ENCODE measurements at regions not wholly inside any gene's neighbourhood (a gene's known extent, or its start where the extent isn't known, plus 50 kb on each side); places are given as distances from the start of the nearest gene placed in this dataset.

DNA sequence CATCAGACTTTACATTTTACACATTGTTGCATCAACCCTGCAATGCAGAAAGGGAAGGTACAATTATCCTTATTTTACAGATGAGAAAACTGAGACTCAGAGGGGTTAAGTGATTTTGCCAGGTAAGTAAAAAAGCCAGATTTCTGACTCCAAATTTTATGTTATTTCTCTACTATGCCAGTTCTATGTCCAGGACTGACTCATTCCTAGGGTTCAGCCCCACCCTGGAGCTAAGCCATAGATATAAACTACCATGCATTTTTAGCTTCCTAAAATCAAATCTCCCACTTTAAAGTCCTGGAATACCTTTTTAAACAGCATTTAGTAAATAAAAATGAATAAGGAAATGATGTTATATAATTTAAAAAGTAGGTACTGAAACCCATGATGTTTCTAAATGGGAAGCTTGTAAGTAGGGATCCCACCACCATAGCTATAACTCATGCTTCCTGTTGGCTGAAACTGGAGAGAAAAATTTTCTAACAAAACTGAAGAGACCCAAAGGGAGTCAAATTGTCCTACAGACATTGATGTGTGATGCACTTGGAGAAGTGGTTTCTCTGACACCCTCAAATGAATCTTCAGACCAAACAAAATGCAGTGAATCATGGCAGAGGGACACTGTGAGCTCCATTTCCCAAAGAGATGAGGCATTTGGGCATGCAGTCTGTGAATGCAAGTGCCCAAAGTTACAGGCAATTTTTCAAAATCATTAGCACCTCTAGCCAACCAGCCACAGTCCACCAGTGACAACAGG lies 301.7 kb upstream of the UMPS start:
- H3K27me3 ChIP-seq, result peaks cover 10% of the 10 kb centered on the region
- no peaks in the 10 kb centered on the region for H3K36me3 ChIP-seq
- H3K4me3 ChIP-seq, result no peak overlapping the region
- H3K9me3 ChIP-seq, result no peaks in the 10 kb centered on the region
- DNase-seq, result no peak

DNA sequence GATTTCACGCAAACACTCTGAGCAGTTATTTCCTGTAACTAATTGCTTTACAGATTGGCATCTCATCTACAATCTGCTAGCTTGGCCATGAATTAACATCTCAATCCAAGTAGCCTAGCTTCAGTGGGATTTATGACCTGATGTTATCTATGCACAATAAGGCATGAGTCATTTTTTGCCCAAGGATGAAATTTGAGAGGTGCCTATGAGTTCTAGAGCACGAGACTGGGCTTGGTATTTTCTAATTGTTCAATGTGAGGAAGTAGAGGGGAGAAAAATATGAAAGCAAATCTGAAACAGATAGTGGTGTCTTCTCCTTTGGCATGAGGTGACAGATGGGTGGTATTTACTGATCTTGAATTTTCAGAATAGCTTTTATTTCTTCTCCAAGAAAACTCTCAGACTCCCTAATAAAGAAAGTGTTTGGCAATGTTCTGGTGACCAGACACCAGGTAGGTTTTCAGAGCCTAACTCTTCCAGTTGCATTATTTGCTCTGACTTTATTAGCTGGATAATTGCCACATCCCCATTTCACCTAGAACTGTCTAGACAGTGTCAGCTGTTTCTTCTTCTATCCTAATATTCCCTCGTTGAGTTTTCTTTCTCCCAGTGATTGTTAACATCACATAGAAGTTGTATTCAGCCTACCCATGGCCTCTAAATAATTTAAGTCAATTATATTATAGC lies 301.0 kb upstream of the UMPS start:
- H3K9me3 ChIP-seq, result no peaks in the 10 kb centered on the region
- H3K36me3 ChIP-seq, result no peaks in the 10 kb centered on the region
- H3K27me3 ChIP-seq, result peaks cover 10% of the 10 kb centered on the region
- DNase-seq, result no peak
- no peak overlapping the region for H3K4me3 ChIP-seq

DNA sequence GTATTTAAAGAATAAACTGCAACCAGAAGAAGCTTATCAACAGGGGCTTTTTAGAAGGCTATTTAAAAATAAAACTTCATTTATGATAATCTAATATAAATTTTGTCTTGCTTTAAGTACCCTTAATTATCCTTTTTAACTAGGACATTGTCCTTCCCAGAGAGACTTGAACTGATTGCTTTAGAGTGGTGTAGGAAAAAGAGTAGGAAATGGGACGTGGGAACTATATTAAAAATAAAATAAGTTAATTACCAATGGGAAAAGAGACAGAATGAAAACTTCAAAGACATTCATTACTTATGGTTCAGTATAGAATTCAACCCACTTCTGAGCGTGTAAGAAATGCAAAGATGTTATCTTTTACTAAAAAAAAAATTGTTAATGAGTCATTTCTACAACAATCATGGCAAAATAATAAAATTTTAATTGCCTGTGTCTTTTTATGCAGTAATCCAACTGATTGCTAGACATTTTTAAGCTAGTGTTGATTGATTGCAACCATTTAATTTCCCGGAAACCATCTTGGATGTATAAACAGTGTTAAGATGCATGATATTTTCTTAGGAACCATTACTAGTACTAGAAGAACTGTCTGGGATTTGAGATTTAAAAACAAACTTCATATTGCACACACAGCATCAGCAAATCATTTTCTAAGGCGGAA lies 298.8 kb upstream of the UMPS start:
- Histone ChIP-seq H3K4me3 (no peak overlapping the region), H3K27me3 (peaks cover 8% of the 10 kb centered on the region), H3K36me3 (no peaks in the 10 kb centered on the region), H3K9me3 (no peaks in the 10 kb centered on the region)
- DNase-seq, result no peak

DNA sequence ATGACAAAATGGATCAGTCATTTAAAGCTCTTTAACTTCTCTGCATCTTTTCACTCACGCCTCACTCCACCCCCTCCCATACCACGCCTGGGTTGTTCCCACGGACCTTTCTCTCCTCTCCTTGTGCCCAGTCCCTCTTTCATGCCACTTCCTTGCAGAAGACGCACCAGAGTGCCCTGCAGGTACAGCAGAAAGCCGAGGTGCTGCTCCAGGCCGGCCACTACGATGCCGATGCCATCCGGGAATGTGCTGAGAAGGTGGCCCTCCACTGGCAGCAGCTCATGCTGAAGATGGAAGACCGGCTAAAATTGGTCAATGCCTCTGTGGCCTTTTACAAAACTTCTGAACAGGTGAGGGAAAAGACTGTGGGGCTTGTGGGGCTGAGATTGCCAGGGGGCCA lies 296.1 kb upstream of the UMPS start:
- H3K27me3 ChIP-seq, result 0 out of 2 replicates have a peak, but pooled peaks cover 3% of the 10 kb centered on the region
- no peak overlapping the region for H3K4me3 ChIP-seq
- H3K36me3 ChIP-seq, result no peaks in the 10 kb centered on the region
- no peak for DNase-seq
- H3K9me3 ChIP-seq, result no peaks in the 10 kb centered on the region

DNA sequence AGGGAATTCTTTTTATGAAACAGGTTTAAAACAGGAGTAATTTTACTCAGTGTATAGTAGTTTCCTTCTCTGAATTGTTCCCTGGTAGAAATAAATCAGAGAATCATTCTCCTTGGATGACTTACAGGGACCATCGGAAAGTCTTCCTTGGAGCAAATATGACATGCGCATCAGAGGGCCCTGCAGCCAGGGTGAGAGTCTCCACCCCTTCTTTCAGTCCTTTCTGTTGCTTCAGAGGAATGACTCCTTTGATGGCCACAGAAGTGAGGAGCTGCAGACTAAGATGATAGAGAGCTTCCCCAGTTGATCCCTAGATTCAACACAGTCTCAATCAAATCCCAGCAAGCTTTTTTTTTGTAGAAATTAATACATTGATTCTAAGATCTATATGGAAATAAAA lies 294.8 kb upstream of the UMPS start:
- no peaks in the 10 kb centered on the region for H3K36me3 ChIP-seq
- DNase-seq, result no peak

DNA sequence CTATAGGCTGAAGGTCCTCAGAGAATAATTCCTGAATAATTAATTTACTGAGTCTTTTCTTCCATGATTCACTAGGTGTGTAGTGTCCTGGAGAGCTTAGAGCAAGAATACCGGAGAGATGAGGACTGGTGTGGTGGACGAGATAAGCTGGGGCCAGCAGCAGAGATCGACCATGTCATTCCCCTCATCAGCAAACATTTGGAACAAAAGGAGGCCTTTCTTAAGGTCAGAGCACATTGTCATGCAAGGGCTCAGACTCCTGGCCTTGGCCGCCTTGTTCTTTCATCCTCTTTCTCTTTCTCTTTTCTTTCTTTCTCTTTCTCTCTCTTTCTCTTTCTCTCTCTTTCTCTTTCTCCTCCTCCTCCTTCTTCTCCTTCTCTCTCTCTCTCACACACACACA lies 291.4 kb upstream of the UMPS start:
- peaks cover 11% of the 10 kb centered on the region for H3K27me3 ChIP-seq
- DNase-seq, result no peak
- H3K4me3 ChIP-seq, result no peak overlapping the region
- no peaks in the 10 kb centered on the region for H3K9me3 ChIP-seq
- H3K36me3 ChIP-seq, result no peaks in the 10 kb centered on the region

More for the DNA sequence above, 294.8 kb upstream of the UMPS start:
- Histone ChIP-seq H3K9me3 (no peaks in the 10 kb centered on the region), H3K27me3 (0 out of 2 replicates have a peak, but pooled peaks cover 3% of the 10 kb centered on the region), H3K4me3 (no peak overlapping the region)

DNA sequence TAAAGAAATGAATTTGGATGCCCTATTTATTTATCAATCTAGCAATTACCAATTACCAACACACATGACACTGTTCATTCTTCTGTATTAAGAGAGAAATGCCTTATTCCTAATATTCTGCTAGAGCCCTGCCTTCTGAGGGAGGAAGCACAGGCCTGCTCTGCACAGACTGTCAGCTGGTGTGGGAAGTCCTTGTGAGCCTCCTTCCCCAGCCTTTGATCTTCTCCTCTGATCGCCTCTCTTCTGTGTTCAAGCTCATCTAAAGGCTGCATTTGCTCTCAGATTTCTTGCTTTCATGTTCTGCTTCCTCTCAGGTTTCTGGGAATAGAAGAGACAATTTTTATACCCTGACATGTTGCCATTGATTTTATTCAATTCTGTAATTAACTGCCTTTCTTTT lies 290.6 kb upstream of the UMPS start:
- peaks cover 11% of the 10 kb centered on the region for H3K27me3 ChIP-seq
- no peak for DNase-seq
- no peaks in the 10 kb centered on the region for H3K36me3 ChIP-seq
- no peaks in the 10 kb centered on the region for H3K9me3 ChIP-seq
- H3K4me3 ChIP-seq, result no peak overlapping the region

DNA sequence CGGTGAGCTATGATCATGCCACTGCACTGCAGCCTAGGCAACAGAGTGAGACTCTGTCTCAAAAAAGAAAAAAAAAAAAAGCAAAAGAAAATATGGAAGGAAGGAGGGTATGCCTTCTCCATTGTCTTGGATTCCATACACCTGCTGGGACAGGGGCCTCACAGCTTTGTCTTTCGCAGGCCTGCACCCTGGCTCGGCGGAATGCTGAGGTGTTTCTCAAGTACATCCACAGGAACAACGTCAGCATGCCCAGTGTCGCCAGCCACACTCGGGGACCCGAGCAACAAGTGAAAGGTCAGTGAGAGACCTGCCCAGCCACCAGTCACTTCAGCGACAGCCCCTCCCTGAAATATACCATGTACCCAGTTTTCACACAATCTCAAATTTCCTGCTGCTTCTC lies 288.5 kb upstream of the UMPS start:
- H3K4me3 ChIP-seq, result no peak overlapping the region
- H3K9me3 ChIP-seq, result no peaks in the 10 kb centered on the region
- no peak for DNase-seq
- peaks cover 16% of the 10 kb centered on the region for H3K27me3 ChIP-seq
- no peaks in the 10 kb centered on the region for H3K36me3 ChIP-seq

DNA sequence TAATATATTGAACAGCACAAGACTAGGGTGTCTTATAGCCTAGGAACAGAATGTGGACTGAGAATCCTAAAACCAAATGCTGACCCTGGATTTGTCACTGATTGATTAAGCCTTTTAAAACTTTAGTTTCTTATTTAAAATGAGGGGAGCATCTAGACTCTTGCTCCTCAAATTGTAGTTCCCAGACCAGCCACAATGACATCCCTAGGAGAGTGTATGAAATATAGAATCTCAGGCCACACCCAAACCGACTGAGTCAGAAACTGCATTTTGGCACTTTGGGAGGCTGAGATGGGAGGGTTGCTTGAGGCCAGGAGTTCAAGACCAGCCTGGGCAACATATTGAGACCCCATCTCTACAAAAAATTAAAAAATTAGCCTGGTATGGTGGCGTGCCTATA lies 287.8 kb upstream of the UMPS start:
- DNase-seq, result no peak
- Histone ChIP-seq H3K9me3 (no peaks in the 10 kb centered on the region), H3K36me3 (no peaks in the 10 kb centered on the region), H3K27me3 (peaks cover 16% of the 10 kb centered on the region), H3K4me3 (no peak overlapping the region)

DNA sequence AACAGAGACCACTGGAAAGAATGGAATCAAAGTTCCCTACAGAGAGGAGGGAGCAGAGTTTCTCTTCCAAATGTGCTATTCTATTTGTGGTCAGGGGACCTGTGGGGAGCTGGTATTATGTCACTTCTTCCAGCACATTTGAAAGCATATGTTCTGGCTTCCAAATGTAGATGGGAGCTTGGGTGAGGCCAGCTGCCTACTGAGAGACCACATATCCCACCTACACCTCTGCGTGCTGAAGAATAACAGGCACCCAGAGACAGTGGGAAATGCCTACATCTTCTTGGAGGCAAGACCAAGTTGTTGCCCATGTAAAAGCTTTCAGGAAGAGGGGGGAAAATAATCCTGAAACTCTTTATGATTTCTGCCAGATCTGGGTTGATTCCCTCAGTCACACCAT lies 286.8 kb upstream of the UMPS start:
- Histone ChIP-seq H3K9me3 (no peaks in the 10 kb centered on the region), H3K36me3 (no peaks in the 10 kb centered on the region), H3K4me3 (no peak overlapping the region), H3K27me3 (peaks cover 16% of the 10 kb centered on the region)
- no peak for DNase-seq

DNA sequence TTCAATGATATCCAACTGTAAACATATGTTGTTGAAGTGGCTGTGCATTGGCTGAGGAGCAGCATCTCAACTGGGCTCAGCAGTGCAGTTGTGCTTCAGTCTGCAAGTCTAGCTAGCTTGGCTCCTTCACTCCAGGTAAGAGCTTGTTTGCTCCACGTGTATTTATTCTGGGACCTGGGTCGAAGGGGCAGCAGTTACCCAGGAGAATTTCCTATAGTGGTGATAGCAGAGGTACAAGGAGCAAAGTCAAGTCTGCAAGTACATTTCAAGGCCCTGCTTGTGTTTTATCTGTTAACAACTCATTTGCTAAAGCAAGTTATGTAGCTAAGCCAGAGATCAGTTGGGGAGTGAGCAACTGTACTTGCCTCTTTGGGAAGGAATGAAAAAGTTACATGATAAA lies 286.2 kb upstream of the UMPS start:
- Histone ChIP-seq H3K4me3 (no peak overlapping the region), H3K27me3 (peaks cover 22% of the 10 kb centered on the region), H3K36me3 (no peaks in the 10 kb centered on the region), H3K9me3 (no peaks in the 10 kb centered on the region)
- DNase-seq, result no peak

DNA sequence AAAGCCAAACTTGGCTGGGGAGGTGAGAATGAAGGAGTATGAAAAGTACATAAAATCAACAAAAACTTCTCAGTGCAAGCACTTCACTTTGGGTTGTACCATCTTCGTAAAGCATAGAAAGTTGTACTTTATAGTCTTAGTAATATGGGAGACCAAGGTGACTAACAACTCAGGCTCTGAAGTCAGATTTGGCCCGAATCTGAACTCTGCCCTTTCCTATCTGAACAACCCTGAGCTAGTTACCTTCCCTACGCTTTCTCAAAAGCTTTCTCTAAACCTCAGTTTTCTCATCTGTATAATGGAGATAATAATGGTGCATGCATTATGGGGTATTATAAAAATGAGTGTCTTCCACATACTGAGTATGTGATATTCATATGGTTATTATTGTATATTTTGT lies 285.4 kb upstream of the UMPS start:
- no peaks in the 10 kb centered on the region for H3K9me3 ChIP-seq
- DNase-seq, result no peak
- H3K27me3 ChIP-seq, result peaks cover 26% of the 10 kb centered on the region
- H3K36me3 ChIP-seq, result no peaks in the 10 kb centered on the region
- no peak overlapping the region for H3K4me3 ChIP-seq

DNA sequence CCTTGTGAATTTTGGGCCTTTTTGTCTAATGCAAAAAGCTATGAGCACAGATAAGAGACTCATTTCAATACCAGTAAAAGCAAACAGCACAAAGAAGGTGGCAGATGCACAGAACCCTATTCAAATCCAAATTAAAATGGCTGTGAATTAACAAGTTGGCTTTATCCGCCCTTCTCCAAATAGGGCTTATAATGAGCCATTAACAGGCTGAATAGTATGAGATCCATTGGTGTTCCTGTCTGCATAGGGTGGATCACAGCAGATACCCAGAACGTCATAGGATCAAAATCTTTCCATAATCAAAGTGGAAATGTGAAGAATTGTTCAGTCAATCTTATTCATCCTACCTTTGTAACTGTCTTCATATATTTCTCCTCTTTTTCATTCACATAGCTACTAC lies 282.4 kb upstream of the UMPS start:
- H3K36me3 ChIP-seq, result no peaks in the 10 kb centered on the region
- no peaks in the 10 kb centered on the region for H3K9me3 ChIP-seq
- H3K27me3 ChIP-seq, result peaks cover 23% of the 10 kb centered on the region
- DNase-seq, result no peak
- H3K4me3 ChIP-seq, result no peak overlapping the region

DNA sequence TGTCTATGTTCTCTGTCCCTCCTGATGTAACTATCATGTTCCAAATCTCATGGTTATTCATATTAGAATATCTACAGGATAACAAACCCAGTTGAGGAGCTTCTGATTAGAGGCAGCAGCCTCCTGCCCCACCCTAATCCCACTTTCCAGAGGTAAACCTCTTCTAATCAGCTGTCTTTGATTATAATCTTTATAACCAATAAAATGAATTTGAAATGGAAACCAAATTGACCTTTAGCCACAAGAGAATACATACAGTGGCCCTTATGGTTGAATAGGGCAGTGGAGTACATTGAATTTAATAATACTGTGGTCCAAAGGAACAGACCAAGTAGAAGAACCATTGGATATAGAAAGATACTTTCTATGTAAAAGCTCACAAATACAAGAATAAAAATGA lies 281.3 kb upstream of the UMPS start:
- Histone ChIP-seq H3K36me3 (no peaks in the 10 kb centered on the region), H3K9me3 (no peaks in the 10 kb centered on the region), H3K4me3 (no peak overlapping the region), H3K27me3 (peaks cover 20% of the 10 kb centered on the region)
- no peak for DNase-seq

DNA sequence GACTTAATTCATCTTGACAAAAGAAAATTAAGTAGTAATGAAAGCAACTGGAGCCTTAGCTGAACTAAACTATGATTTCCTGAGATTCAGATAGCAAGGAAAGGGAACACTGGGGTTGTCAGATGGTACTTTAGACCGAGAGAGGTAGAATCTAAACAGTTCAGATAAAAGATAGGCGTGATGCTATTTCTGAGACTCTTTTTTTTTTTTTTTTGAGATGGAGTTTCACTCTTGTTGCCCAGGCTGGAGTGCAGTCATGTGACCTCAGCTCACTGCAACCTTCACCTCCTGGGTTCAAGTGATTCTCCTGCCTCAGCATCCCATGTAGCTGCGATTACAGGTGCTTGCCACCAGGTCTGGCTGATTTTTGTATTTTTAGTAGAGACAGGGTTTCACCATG lies 279.9 kb upstream of the UMPS start:
- DNase-seq, result no peak
- H3K36me3 ChIP-seq, result no peaks in the 10 kb centered on the region
- H3K27me3 ChIP-seq, result peaks cover 18% of the 10 kb centered on the region
- H3K4me3 ChIP-seq, result no peak overlapping the region
- no peaks in the 10 kb centered on the region for H3K9me3 ChIP-seq

DNA sequence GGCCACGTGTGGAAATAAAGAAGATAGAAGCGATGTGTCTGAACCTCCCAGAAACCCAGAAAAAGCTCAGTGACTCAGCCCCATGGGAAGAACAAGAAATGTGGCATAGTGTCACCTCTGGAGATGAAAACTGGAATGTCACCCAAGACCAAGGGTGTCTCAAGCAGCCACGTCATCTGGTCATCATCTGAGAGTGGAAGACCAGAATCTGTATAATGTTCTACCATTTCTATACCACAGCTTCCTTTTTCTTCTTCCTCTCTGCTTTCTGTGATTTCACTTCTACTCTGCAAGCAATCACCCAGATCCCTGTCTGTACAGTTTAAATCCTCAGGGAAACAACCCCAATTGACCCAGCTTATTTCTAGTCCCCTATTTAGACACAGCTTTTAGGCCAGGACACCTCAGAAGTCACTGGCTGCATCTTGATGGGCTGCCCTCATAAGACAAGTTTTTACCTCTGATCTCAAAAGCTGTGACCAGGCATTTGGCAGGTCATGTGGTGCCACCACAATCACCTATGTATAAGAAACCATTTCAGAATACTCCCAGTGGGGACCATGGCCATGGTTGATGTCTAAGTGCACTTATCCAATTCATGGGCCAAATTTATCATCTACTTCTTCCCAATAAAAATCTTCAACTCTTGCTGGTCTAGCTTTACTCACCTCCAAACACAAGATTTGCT lies 278.5 kb upstream of the UMPS start:
- peaks cover 15% of the 10 kb centered on the region for H3K27me3 ChIP-seq
- H3K4me3 ChIP-seq, result no peak overlapping the region
- DNase-seq, result no peak
- no peaks in the 10 kb centered on the region for H3K36me3 ChIP-seq
- H3K9me3 ChIP-seq, result no peaks in the 10 kb centered on the region

DNA sequence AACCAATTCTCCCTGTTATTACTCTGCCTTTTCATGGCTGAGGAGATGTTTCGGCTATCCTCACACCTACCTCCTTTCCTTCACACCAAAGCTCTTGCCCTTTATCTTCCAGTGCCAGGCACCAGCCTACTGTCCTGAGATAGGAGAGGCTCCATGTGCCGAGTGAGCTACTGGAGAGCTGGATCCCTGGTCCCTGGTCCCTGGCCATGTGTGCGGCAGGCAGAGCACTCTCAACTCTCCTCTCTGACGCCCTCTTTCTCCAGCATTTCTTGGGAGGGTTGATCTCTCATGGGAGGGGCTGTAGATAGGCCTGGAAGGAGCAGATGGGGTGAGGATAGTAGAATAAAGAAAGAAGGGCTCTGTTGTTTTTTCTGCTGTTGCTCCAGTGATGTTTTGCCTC lies 277.1 kb upstream of the UMPS start:
- Histone ChIP-seq H3K9me3 (no peaks in the 10 kb centered on the region), H3K27me3 (peaks cover 15% of the 10 kb centered on the region), H3K4me3 (no peak overlapping the region), H3K36me3 (no peaks in the 10 kb centered on the region)
- DNase-seq, result no peak
